Ishikawa (cell line): ENCODE measurements at regions not wholly inside any gene's neighbourhood (a gene's known extent, or its start where the extent isn't known, plus 50 kb on each side); places are given as distances from the start of the nearest gene placed in this dataset.

Experiments
- CEBPB ChIP-seq: IDR thresholded peaks from 2 replicates; pipeline ENCODE4 v1.6.1; 2012
- CREB1 ChIP-seq: IDR thresholded peaks from 2 replicates; pipeline ENCODE4 v1.6.1; 2012; ENCODE audit warnings: low read depth
- EGR1 ChIP-seq: IDR thresholded peaks from 2 replicates; pipeline ENCODE4 v1.6.1; 2012
- EP300 ChIP-seq: IDR thresholded peaks from 2 replicates; pipeline ENCODE4 v1.6.1; 2012; ENCODE audit warnings: borderline replicate concordance
- FOXM1 ChIP-seq: IDR thresholded peaks from 2 replicates; pipeline ENCODE4 v1.6.1; 2012; ENCODE audit warnings: low read depth, borderline replicate concordance
- MAX ChIP-seq: IDR thresholded peaks from 2 replicates; pipeline ENCODE4 v1.6.1; 2012
- NFIC ChIP-seq: IDR thresholded peaks from 2 replicates; pipeline ENCODE4 v1.6.1; 2012
- RAD21 ChIP-seq: IDR thresholded peaks from 2 replicates; pipeline ENCODE4 v1.6.1; 2012; ENCODE audit warnings: low read depth
- REST ChIP-seq: IDR thresholded peaks from 2 replicates; pipeline ENCODE4 v1.6.1; 2012; ENCODE audit warnings: low read depth, mild to moderate bottlenecking
- TAF1 ChIP-seq: IDR thresholded peaks from 2 replicates; pipeline ENCODE4 v1.6.1; 2012; ENCODE audit warnings: low read depth, mild to moderate bottlenecking
- TCF12 ChIP-seq: IDR thresholded peaks from 2 replicates; pipeline ENCODE4 v1.6.1; 2012; ENCODE audit warnings: low read depth
- TEAD4 ChIP-seq: IDR thresholded peaks from 2 replicates; pipeline ENCODE4 v1.6.1; 2012
- YY1 ChIP-seq: IDR thresholded peaks from 2 replicates; pipeline ENCODE4 v1.6.1; 2012; ENCODE audit warnings: low read depth
- ZBTB7A ChIP-seq: IDR thresholded peaks from 2 replicates; pipeline ENCODE4 v1.6.1; 2012; ENCODE audit warnings: low read depth
- TF ChIP-seq, protein P1 (sequence below): IDR thresholded peaks from 2 replicates; pipeline ENCODE4 v1.6.1; 2012

DNA sequence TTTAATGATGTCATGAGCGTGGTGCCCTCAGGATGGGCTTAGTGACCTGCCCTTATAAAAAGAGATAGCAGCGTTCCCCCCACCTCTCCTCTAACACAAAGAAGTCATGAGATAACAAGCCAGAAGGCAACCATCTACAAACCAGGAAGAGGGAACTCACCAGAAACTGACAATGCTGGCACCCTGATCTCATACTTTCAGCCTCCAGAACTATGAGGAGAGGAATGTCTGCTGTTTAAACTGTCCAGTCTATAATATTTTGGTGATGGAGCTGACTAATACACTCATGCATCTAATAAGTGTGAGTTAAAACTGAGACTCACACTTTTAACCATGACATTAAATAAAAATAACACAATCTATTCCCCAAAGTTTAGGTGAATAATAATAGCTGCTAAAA lies 156.1 kb upstream of the SPEF2 start:
- no peak for TF ChIP-seq CEBPB
- TF ChIP-seq ZBTB7A: no peak
- TF ChIP-seq REST: no peak
- no peak for TF ChIP-seq FOXM1
- no peak for TF ChIP-seq TCF12
- TF ChIP-seq RAD21: no peak
- no peak for TF ChIP-seq EGR1
- no peak for TF ChIP-seq EP300
- no peak for TF ChIP-seq NFIC
- no peak for TF ChIP-seq TAF1
- no peak for TF ChIP-seq MAX
- TF ChIP-seq CREB1: no peak
- TF ChIP-seq TEAD4: no peak
- TF ChIP-seq, protein P1, sequence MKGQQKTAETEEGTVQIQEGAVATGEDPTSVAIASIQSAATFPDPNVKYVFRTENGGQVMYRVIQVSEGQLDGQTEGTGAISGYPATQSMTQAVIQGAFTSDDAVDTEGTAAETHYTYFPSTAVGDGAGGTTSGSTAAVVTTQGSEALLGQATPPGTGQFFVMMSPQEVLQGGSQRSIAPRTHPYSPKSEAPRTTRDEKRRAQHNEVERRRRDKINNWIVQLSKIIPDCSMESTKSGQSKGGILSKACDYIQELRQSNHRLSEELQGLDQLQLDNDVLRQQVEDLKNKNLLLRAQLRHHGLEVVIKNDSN: no peak
- no peak for TF ChIP-seq YY1

GRCh38 chr5:35458824-35459207 lies 158.8 kb upstream of the SPEF2 start:
- TF ChIP-seq EGR1 (no peak), CREB1 (no peak), MAX (no peak), NFIC (peak; percentile 70; the same call in 1 of the 2 replicates)

DNA sequence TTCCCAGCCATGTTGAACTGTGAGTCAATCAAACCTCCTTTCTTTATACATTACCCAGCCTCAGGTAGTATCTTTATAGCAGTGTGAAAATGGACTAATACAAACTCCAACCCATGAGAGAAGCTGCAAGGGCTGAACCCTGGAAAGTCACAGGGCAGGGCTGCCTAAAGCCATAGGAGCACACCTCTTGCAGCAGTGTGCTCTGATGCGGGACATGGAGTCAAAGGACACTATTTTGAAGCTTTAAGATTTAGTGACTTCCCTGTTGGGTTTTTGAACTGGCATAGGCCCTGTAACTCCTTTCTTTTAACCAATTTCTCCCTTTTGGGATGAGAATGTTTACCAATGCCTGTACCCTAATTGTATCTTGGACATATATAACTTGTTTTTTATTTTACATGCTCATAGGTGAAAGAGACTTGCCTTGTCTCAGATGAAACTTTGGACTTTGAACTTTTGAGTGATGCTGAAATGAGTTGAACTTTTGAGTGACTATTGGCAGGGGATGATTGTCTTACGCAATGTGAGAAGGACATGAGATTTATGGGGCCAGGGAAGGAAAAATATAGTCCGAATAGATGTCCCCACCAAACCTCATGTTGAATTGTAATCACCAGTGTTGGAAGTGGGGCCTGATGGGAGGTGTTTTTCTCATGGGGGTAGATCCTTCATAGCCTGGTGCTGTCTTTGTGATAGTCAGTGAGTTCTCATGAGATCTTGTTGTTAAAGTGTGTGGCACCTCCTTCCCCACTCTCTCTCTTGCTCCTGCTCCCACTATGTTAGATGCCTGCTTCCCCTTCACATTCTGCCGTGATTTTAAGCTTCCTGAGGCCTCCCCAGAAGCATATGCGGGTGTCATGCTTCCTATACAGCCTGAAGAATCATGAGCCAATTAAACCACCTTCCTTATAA lies 159.5 kb upstream of the SPEF2 start:
- TF ChIP-seq NFIC (no peak), RAD21 (no peak), MAX (no peak), REST (no peak), EP300 (no peak), TAF1 (no peak), FOXM1 (no peak), TEAD4 (no peak), EGR1 (no peak), CEBPB (no peak; the same call in 1 of the 2 replicates), TCF12 (no peak), YY1 (no peak), ZBTB7A (no peak), CREB1 (no peak)
- TF ChIP-seq, protein P1: no peak

- TF ChIP-seq TEAD4: no peak
- no peak for TF ChIP-seq YY1
- TF ChIP-seq CEBPB: no peak
- TF ChIP-seq RAD21: no peak
- TF ChIP-seq EGR1: no peak
- TF ChIP-seq FOXM1: no peak
- no peak for TF ChIP-seq TAF1
- TF ChIP-seq TCF12: no peak
- no peak for TF ChIP-seq EP300
Observed at GRCh38 chr5:35456506-35456905, 161.2 kb upstream of the SPEF2 start.

DNA sequence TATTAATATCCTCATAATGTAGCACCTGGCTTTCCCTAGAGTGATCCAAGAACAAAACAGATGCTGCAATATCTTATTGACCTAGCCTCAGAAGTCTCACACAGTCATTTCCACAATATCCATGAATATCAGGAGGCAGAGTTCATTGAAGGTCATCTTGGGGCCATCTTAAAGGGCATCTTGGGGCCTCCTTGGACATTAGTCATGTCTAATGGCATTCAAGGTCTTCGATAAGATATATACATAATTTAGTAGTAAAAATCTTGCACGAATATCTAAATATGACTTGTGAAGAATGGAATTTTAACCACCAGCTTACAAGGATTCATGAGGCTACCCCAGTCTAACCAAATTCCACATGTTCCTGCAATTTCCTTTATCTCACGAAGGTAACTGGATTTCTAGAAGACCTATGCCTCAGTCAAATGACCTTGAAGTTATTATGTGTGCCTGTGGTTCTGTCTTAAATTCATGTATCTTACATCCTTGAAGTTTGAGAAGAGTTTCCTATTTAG lies 163.6 kb upstream of the SPEF2 start:
- TF ChIP-seq REST: no peak
